ENCODE measurements at regions not wholly inside any gene's neighbourhood (a gene's known extent, or its start where the extent isn't known, plus 50 kb on each side); places are given as distances from the start of the nearest gene placed in this dataset.
A peak's percentile ranks its signal among the peaks of the same experiment; 100 is the strongest.

DNA sequence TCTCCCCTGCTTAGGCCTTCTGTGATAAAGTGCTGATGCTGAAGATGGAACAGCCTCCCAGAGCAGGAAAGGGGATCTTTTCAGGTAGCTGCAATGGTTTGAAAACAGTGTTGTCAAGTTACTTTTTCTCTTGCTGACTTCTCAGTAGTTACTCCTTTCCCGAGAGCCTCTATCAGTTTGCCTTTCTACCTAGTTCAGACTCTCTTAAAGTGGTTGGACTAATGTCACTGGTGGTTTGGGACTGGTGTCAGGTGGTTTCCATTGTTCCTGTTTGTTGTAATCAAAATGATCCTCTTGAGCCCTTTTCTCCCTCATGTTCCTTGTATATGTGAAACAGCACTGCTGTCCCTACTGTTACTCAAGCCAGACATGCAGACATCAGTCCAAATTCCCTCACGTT lies 91.4 kb downstream of the FAM217A start:
- DNase-seq (ENCODE audit: insufficient read length, low spot score), result no peak
- no peak for FAIRE-seq
- TF ChIP-seq CTCF (IDR thresholded peaks at IDR 0.05; ENCODE audit: insufficient read depth, missing control alignments), result no peak

DNA sequence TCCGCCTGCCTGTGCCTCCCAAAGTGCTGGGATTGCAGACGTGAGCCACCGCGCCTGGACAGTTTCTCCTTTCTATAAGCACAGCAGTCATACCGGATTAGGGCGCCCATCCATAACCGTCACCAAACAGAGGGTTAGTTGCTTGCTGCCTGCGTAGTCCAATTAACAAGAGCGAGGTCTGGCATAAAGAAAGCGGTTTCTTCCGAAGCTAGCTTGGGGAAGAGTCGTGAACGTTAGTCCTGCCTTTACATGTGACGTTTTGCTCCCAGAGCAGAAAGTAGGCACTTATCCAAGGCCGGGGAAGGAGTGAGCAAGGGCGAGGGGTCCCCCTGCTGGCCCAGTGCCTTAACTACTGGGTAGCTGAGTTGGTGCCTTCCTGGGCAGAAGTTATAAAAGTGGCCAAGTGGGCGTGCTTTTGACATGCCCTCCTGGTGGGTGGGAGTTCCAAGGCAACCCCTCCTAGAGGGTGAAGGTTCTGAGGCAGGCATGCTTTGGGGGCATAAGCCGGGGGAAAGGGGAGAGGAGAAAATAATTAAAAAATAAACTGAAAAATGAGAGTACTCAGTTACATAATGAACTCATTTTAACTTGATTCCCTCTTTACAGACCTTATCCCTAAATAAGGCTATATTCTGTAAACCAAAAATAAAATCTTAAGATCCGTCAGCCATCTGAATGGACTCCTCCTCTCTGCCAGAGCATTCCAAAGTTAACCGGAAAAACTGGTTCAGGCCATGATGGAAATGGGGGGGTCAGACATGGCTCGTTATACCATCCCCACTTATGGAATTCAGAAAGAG lies 88.0 kb downstream of the FAM217A start:
- peak; percentile 68 for FAIRE-seq

GRCh38 chr6:3991941-3992340 lies 87.0 kb downstream of the FAM217A start:
- TF ChIP-seq CTCF (IDR thresholded peaks at IDR 0.05; ENCODE audit: insufficient read depth, missing control alignments), result no peak
- no peak for FAIRE-seq
- DNase-seq (ENCODE audit: insufficient read length, low spot score), result no peak

More for the DNA sequence above, 88.0 kb downstream of the FAM217A start:
- peak; percentile 37 for DNase-seq (ENCODE audit: insufficient read length, low spot score)
- peak; percentile 93 for TF ChIP-seq CTCF (IDR thresholded peaks at IDR 0.05; ENCODE audit: insufficient read depth, missing control alignments)

DNA sequence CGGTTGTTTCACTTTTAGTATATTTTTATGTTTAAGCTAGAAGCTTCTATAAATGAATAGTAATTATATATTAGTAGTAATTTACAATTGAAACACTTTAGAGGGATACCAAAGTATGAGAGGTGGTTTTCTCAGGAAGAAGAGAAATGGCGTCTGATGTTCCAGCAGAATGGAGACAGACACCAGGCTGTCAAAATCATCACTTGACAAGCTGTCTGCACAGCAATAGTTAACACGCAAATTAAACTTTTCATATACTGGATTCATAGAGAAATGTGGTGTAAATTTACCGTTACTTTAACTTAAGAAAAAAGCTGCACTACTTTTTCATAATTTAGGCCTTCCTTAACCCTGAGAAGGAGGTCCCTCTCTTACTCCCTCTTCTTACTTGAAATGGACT lies 82.6 kb downstream of the FAM217A start:
- DNase-seq (ENCODE audit: insufficient read length, low spot score), result no peak
- no peak for FAIRE-seq
- TF ChIP-seq CTCF (IDR thresholded peaks at IDR 0.05; ENCODE audit: insufficient read depth, missing control alignments), result no peak

- DNase-seq (ENCODE audit: insufficient read length, low spot score) (no peak), FAIRE-seq (no peak)
- TF ChIP-seq CTCF (IDR thresholded peaks at IDR 0.05; ENCODE audit: insufficient read depth, missing control alignments), result no peak
Measured at GRCh38 chr6:3997177-3997770, 81.7 kb downstream of the FAM217A start.

- DNase-seq (ENCODE audit: insufficient read length, low spot score) (no peak), FAIRE-seq (peak; percentile 68)
- no peak for TF ChIP-seq CTCF (IDR thresholded peaks at IDR 0.05; ENCODE audit: insufficient read depth, missing control alignments)
Measured at GRCh38 chr6:3999800-4000661, 78.9 kb downstream of the FAM217A start.
